Ishikawa (cell line): ENCODE measurements at regions not wholly inside any gene's neighbourhood (a gene's known extent, or its start where the extent isn't known, plus 50 kb on each side); places are given as distances from the start of the nearest gene placed in this dataset.

Experiments used
- CEBPB ChIP-seq: IDR thresholded peaks from 2 replicates; pipeline ENCODE4 v1.6.1; 2012
- EGR1 ChIP-seq: IDR thresholded peaks from 2 replicates; pipeline ENCODE4 v1.6.1; 2012
- EP300 ChIP-seq: IDR thresholded peaks from 2 replicates; pipeline ENCODE4 v1.6.1; 2012; ENCODE audit warnings: borderline replicate concordance
- MAX ChIP-seq: IDR thresholded peaks from 2 replicates; pipeline ENCODE4 v1.6.1; 2012
- RAD21 ChIP-seq: IDR thresholded peaks from 2 replicates; pipeline ENCODE4 v1.6.1; 2012; ENCODE audit warnings: low read depth
- REST ChIP-seq: IDR thresholded peaks from 2 replicates; pipeline ENCODE4 v1.6.1; 2012; ENCODE audit warnings: low read depth, mild to moderate bottlenecking
- TCF12 ChIP-seq: IDR thresholded peaks from 2 replicates; pipeline ENCODE4 v1.6.1; 2012; ENCODE audit warnings: low read depth
- USF1 ChIP-seq: IDR thresholded peaks from 2 replicates; pipeline ENCODE4 v1.6.1; 2012
- YY1 ChIP-seq: IDR thresholded peaks from 2 replicates; pipeline ENCODE4 v1.6.1; 2012; ENCODE audit warnings: low read depth
- ZBTB7A ChIP-seq: IDR thresholded peaks from 2 replicates; pipeline ENCODE4 v1.6.1; 2012; ENCODE audit warnings: low read depth

- TF ChIP-seq YY1 = no peak
- no peak for TF ChIP-seq CEBPB
- TF ChIP-seq ZBTB7A = no peak
- TF ChIP-seq USF1 = no peak
- no peak for TF ChIP-seq REST
- no peak for TF ChIP-seq RAD21
- no peak for TF ChIP-seq TCF12
- TF ChIP-seq EP300 = no peak
- TF ChIP-seq EGR1 = no peak
- TF ChIP-seq MAX = no peak
These were observed 1326.3 kb downstream of the C4orf33 start for GRCh38 chr4:130422261-130422660.
